ENCODE measurements at regions not wholly inside any gene's neighbourhood (a gene's known extent, or its start where the extent isn't known, plus 50 kb on each side); places are given as distances from the start of the nearest gene placed in this dataset.

GRCh38 chr21:24011087-24011486, 1596.2 kb downstream of the MRPL39 start:
- ATAC-seq (no peak), FAIRE-seq (no peak), DNase-seq (no peak)
- no peaks in the 10 kb centered on the region for H3K27me3 ChIP-seq
- H3K27ac ChIP-seq: no peak overlapping the region
- intact Hi-C loops (cut with DNase I): no loop called here
- no peak overlapping the region for H3K4me3 ChIP-seq
- TF ChIP-seq CTCF (IDR thresholded peaks at IDR 0.05): no peak
- no peaks in the 10 kb centered on the region for H3K4me1 ChIP-seq
- WGBS, 2 donors: 68 to 70% methylated on average over 5 of the region's 5 CpGs
- no peaks in the 10 kb centered on the region for H3K9me3 ChIP-seq
- no peaks in the 10 kb centered on the region for H3K36me3 ChIP-seq

GRCh38 chr21:24007592-24007991, 1599.7 kb downstream of the MRPL39 start:
- no peaks in the 10 kb centered on the region for H3K9me3 ChIP-seq
- FAIRE-seq (no peak), DNase-seq (no peak), ATAC-seq (no peak)
- H3K4me3 ChIP-seq: no peak overlapping the region
- no peak for TF ChIP-seq CTCF (IDR thresholded peaks at IDR 0.05)
- WGBS, 2 donors: 43% methylated on average over 5 of the region's 5 CpGs
- no peaks in the 10 kb centered on the region for H3K36me3 ChIP-seq
- no peaks in the 10 kb centered on the region for H3K27me3 ChIP-seq
- no peaks in the 10 kb centered on the region for H3K4me1 ChIP-seq
- intact Hi-C loops (cut with DNase I): no loop called here
- H3K27ac ChIP-seq: no peak overlapping the region

GRCh38 chr21:23986987-23987386, 1620.3 kb downstream of the MRPL39 start:
- intact Hi-C loops (cut with DNase I): no loop called here
- Histone ChIP-seq H3K9me3 (no peaks in the 10 kb centered on the region), H3K36me3 (no peaks in the 10 kb centered on the region), H3K27me3 (no peaks in the 10 kb centered on the region), H3K4me3 (no peak overlapping the region), H3K4me1 (no peaks in the 10 kb centered on the region), H3K27ac (no peak overlapping the region)
- FAIRE-seq (no peak), DNase-seq (no peak), ATAC-seq (no peak)
- no peak for TF ChIP-seq CTCF (IDR thresholded peaks at IDR 0.05)

GRCh38 chr21:23986214-23986613, 1621.1 kb downstream of the MRPL39 start:
- no peak overlapping the region for H3K27ac ChIP-seq
- no peaks in the 10 kb centered on the region for H3K4me1 ChIP-seq
- FAIRE-seq: no peak
- no peaks in the 10 kb centered on the region for H3K27me3 ChIP-seq
- H3K36me3 ChIP-seq: no peaks in the 10 kb centered on the region
- H3K4me3 ChIP-seq: no peak overlapping the region
- TF ChIP-seq CTCF (IDR thresholded peaks at IDR 0.05): no peak
- WGBS, 2 donors: 34 to 54% methylated on average over 2 of the region's 2 CpGs
- intact Hi-C loops (cut with DNase I): no loop called here
- no peak for DNase-seq
- no peak for ATAC-seq
- H3K9me3 ChIP-seq: no peaks in the 10 kb centered on the region

- no peak overlapping the region for H3K4me3 ChIP-seq
- no peak for TF ChIP-seq CTCF (IDR thresholded peaks at IDR 0.05)
- H3K27me3 ChIP-seq: no peaks in the 10 kb centered on the region
- intact Hi-C loops (cut with DNase I): no loop called here
- H3K27ac ChIP-seq: no peak overlapping the region
- no peaks in the 10 kb centered on the region for H3K4me1 ChIP-seq
- FAIRE-seq (no peak), ATAC-seq (no peak), DNase-seq (no peak)
- WGBS, 2 donors: 35 to 45% methylated on average over 4 of the region's 4 CpGs
- no peaks in the 10 kb centered on the region for H3K36me3 ChIP-seq
- H3K9me3 ChIP-seq: no peaks in the 10 kb centered on the region
Observed at GRCh38 chr21:23982546-23982945, 1624.7 kb downstream of the MRPL39 start.

Measured in pancreas (tissue), 10 donors.